ENCODE measurements at regions not wholly inside any gene's neighbourhood (a gene's known extent, or its start where the extent isn't known, plus 50 kb on each side); places are given as distances from the start of the nearest gene placed in this dataset.

DNA sequence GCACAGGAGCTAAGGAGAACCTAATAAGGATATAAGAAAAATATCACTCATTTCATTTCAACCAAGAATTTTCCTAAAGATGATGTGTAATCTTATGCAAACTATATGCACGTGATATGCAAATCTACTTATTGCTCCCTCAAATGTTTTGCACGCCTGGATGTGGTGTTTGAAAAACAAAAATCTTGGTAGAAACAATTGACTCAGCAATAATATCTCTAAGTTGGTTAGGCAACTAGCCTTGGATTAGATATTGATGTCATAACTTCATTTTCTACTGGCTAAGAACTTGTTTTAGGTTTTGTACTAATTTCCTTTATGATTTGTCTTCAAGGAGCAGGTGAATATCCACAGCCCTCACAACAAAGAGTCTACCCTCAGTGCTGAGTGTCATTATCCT, 164.6 kb downstream of the TM2D1 start (continued):
- TF ChIP-seq EP300 (IDR thresholded peaks at IDR 0.05; ENCODE audit: borderline replicate concordance in 1 of 2, low read depth in 2 of 2, low read length in 2 of 2): no peak
- no peak for TF ChIP-seq SAP30 (IDR thresholded peaks at IDR 0.05; ENCODE audit: insufficient read depth, insufficient replicate concordance, low read length)
